Tibial artery (tissue), 4 donors: ENCODE measurements at regions not wholly inside any gene's neighbourhood (a gene's known extent, or its start where the extent isn't known, plus 50 kb on each side); places are given as distances from the start of the nearest gene placed in this dataset.

Source experiments
- DNase-seq, 2 donors: peaks; one replicate each; pipeline ENCODE4 v3.0.0-alpha.2; 2019
- H3K27ac ChIP-seq, 2 donors: fragments of 200-600 bp; sonication (generic) in 1 of 2; 1 replicate in 1 of 2; 2 replicates in 1 of 2; pipeline ENCODE4 v1.5.1; 2018 to 2019; ENCODE audit warnings: mild to moderate bottlenecking in 1 of 2
- H3K27me3 ChIP-seq, 2 donors: fragments of 200-600 bp; sonication (generic) in 1 of 2; one replicate each; pipeline versions ENCODE4 v1.5.1 to v1.6.0; 2016 to 2019
- H3K36me3 ChIP-seq, 3 donors: fragments of 200-600 bp; sonication (generic) in 2 of 3; one replicate each; pipeline ENCODE4 v1.5.1; 2016 to 2019; ENCODE audit warnings: mild to moderate bottlenecking in 2 of 3
- H3K4me1 ChIP-seq, 4 donors: fragments of 200-600 bp; sonication (generic) in 2 of 4; 1 replicate in 3 of 4; 2 replicates in 1 of 4; pipeline ENCODE4 v1.5.1; 2016 to 2019
- H3K4me3 ChIP-seq, 2 donors: fragments of 200-600 bp; sonication (generic) in 1 of 2; 1 replicate in 1 of 2; 2 replicates in 1 of 2; pipeline ENCODE4 v1.5.1; 2018 to 2019; ENCODE audit warnings: mild to moderate bottlenecking in 2 of 2
- H3K9me3 ChIP-seq, 3 donors: fragments of 200-600 bp; sonication (generic) in 1 of 3; one replicate each; pipeline ENCODE4 v1.5.1; 2016 to 2019
- intact Hi-C: fragments of 100-400 bp; cut with DNase I; formaldehyde crosslinking; loops from one replicate; pipeline ENCODE4 v1.15.0; 2023; ENCODE audit warnings: low total_unique reads
- TF ChIP-seq, protein P1 (sequence below), 2 experiments: fragments of 200-600 bp in 1 of 2; fragments of 450-650 bp in 1 of 2; IDR thresholded peaks; one replicate each; pipeline ENCODE4 v1.5.1; 2017 to 2019; ENCODE audit warnings: antibody characterized with exemption in 2 of 2, mild to moderate bottlenecking in 1 of 2, moderate library complexity in 1 of 2

DNA sequence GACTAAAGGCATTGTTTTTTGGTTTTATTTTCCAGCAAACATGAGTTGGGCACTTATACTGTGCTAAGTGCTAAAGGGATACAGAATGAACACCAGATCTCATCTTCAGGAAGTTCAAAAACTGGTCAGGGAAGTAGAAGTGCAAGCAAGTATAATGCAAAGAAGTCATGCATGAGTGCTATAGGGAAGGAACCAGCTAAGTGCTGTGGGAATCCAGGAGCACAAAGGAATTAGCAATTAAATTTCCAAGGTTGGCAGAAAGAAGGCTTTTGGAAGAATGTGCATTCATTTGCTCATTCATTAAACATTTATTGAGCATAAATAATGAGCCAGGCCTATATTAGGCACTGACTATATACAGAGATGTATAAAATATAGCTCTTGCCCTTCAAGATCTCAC lies 143.7 kb upstream of the ARHGAP42 start:
- no peak overlapping the region for H3K4me3 ChIP-seq
- TF ChIP-seq, protein P1, sequence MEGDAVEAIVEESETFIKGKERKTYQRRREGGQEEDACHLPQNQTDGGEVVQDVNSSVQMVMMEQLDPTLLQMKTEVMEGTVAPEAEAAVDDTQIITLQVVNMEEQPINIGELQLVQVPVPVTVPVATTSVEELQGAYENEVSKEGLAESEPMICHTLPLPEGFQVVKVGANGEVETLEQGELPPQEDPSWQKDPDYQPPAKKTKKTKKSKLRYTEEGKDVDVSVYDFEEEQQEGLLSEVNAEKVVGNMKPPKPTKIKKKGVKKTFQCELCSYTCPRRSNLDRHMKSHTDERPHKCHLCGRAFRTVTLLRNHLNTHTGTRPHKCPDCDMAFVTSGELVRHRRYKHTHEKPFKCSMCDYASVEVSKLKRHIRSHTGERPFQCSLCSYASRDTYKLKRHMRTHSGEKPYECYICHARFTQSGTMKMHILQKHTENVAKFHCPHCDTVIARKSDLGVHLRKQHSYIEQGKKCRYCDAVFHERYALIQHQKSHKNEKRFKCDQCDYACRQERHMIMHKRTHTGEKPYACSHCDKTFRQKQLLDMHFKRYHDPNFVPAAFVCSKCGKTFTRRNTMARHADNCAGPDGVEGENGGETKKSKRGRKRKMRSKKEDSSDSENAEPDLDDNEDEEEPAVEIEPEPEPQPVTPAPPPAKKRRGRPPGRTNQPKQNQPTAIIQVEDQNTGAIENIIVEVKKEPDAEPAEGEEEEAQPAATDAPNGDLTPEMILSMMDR (IDR thresholded peaks at IDR 0.05), result no peak
- DNase-seq, result no peak
- H3K36me3 ChIP-seq, result no peaks in the 10 kb centered on the region
- no peaks in the 10 kb centered on the region for H3K9me3 ChIP-seq
- no peaks in the 10 kb centered on the region for H3K27me3 ChIP-seq
- no peak overlapping the region for H3K27ac ChIP-seq
- H3K4me1 ChIP-seq, result no peaks in the 10 kb centered on the region
- intact Hi-C loops, result no loop called here

DNA sequence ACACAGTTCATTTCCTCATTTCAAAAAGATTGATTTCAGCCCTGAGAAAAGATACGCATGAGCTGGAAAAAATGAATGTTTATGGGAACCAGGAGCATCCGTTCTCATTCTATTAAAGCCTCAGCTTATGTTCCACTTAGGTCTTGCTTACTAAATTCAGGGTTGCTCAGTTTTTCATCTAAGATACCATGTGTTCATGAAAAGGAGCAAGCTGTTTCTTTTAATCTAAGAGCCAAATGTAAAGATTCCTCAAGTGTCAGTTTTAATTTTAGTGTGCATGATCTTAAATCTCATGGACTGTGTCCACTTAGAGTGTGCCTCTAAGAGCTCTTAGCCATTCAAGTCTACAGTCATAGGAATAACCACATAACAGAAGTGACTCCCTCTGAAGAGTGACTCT lies 141.5 kb upstream of the ARHGAP42 start:
- no peaks in the 10 kb centered on the region for H3K36me3 ChIP-seq
- TF ChIP-seq, protein P1 (IDR thresholded peaks at IDR 0.05), result no peak
- H3K9me3 ChIP-seq, result no peaks in the 10 kb centered on the region
- no peak overlapping the region for H3K27ac ChIP-seq
- intact Hi-C loops, result no loop called here
- H3K27me3 ChIP-seq, result no peaks in the 10 kb centered on the region
- no peaks in the 10 kb centered on the region for H3K4me1 ChIP-seq
- H3K4me3 ChIP-seq, result no peak overlapping the region
- no peak for DNase-seq

DNA sequence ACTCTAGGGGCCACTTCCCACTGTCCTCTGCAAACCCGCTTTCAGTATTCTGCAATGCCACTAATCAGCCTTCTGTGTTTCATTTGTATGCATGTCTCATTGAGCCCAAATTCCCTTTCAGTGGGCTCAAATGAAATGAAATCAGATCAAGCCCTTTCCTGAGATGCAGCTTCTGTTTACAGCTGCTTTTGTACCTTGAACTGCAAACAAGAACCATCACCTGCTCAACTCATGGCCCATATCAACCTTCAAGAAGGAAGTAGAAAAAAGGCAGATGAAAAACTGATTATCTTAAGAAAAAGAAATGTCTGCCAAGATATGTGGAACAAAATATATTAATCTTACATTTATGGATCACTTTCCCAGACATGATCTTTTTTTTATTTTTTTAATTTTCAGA lies 141.1 kb upstream of the ARHGAP42 start:
- no peak for DNase-seq
- intact Hi-C loops, result no loop called here
- Histone ChIP-seq H3K27ac (no peak overlapping the region), H3K27me3 (no peaks in the 10 kb centered on the region), H3K4me3 (no peak overlapping the region), H3K36me3 (no peaks in the 10 kb centered on the region), H3K4me1 (no peaks in the 10 kb centered on the region), H3K9me3 (no peaks in the 10 kb centered on the region)
- TF ChIP-seq, protein P1 (IDR thresholded peaks at IDR 0.05), result no peak

DNA sequence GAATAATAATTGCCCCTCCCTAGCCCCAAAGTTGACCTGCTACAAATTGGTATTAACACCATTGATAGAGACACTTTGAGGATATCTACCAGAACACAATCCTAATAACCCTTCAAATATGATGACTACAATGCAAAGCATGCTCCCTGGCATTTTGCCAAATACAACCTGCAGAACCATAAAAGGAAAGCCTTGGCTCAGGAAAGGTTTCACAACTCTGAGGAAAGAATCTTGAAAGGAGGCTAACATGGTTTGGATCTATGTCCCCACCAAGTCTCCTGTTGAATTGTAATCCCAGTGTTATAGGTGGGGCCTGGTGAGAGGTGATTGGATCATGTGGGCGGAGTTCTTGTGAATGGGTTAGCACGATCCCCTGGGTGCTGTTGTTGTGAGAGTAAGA lies 140.4 kb upstream of the ARHGAP42 start:
- intact Hi-C loops, result no loop called here
- no peaks in the 10 kb centered on the region for H3K4me1 ChIP-seq
- H3K27me3 ChIP-seq, result no peaks in the 10 kb centered on the region
- TF ChIP-seq, protein P1 (IDR thresholded peaks at IDR 0.05), result no peak
- no peak for DNase-seq
- no peaks in the 10 kb centered on the region for H3K36me3 ChIP-seq
- H3K27ac ChIP-seq, result no peak overlapping the region
- no peaks in the 10 kb centered on the region for H3K9me3 ChIP-seq
- no peak overlapping the region for H3K4me3 ChIP-seq

DNA sequence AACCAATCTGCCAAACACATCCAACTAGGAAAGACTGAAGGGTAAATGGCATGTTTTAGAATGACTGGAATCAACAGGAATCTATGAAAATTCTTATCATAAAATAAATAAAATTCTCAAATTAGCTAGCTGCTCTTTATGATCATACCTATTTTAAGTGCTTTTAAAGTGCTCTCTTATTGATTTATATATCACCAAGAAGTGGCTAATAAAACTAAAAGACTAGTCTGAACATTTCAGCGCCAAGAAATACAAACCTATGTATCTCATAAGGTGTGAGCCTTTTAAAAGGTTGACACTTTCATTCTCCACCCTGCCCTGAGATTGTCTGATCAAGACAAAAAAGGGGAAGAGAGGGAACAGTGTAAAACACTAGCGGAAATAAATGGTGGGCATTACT lies 136.8 kb upstream of the ARHGAP42 start:
- no peaks in the 10 kb centered on the region for H3K27me3 ChIP-seq
- H3K9me3 ChIP-seq, result no peaks in the 10 kb centered on the region
- TF ChIP-seq, protein P1 (IDR thresholded peaks at IDR 0.05), result no peak
- H3K4me1 ChIP-seq, result no peaks in the 10 kb centered on the region
- no peak for DNase-seq
- no peak overlapping the region for H3K4me3 ChIP-seq
- intact Hi-C loops, result no loop called here
- H3K27ac ChIP-seq, result no peak overlapping the region
- no peaks in the 10 kb centered on the region for H3K36me3 ChIP-seq

DNA sequence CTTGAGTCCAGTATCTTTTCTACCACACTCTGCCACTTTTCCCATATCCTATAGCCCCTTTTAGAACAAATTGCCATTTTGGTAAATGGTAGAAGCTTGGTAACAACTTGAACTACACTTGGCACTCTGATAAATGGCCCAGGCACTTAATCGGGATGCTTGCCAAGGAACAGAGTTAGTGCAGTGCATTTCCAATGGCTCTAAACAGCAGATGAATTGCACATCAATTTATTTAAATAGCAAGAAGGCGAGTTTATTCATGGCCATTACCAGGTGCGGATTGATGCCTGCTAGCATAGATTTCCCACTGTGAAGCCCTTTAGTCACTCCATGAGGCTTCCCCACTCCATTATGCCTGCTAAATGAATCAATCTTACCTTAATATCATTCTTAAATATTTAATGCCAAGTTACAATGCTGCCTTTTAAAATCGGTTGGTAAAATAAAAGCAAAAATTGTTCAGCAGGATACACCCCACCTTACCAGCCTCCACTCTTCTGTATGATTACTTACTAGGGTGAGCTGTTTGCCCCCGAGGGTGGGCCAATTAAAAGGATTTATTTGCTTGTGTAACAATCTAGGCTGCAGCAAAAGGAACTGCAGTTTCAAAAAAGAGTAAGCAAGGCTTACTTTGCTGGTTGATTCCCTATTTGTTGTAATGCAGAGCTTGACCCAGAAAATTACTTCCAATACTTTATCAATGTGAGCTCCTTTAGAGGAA lies 136.0 kb upstream of the ARHGAP42 start:
- no peak overlapping the region for H3K27ac ChIP-seq
- peaks cover 0 to 4% (median 0%) of the 10 kb centered on the region in 4 donors for H3K4me1 ChIP-seq
- H3K4me3 ChIP-seq, result no peak overlapping the region
- DNase-seq, result no peak
- TF ChIP-seq, protein P1 (IDR thresholded peaks at IDR 0.05), result no peak
- no peaks in the 10 kb centered on the region for H3K9me3 ChIP-seq
- intact Hi-C loops, result no loop called here
- H3K36me3 ChIP-seq, result no peaks in the 10 kb centered on the region
- no peaks in the 10 kb centered on the region for H3K27me3 ChIP-seq
